ENCODE measurements at regions not wholly inside any gene's neighbourhood (a gene's known extent, or its start where the extent isn't known, plus 50 kb on each side); places are given as distances from the start of the nearest gene placed in this dataset.

- Histone ChIP-seq H3K36me3 (no peaks in the 10 kb centered on the region), H3K27me3 (no peaks in the 10 kb centered on the region), H3K4me3 (replicated peaks in 1 of 3) (no peak overlapping the region), H3K27ac (peak overlapping the region; percentile 17 to 53 (median 41)), H3K4me1 (peaks cover 22 to 34% of the 10 kb centered on the region in 2 donors), H3K9me3 (no peaks in the 10 kb centered on the region)
- TF ChIP-seq CTCF (IDR thresholded peaks at IDR 0.05) (no peak), POLR2A (IDR thresholded peaks at IDR 0.05) (no peak)
- intact Hi-C loops (cut with DNase I): no loop called here
- WGBS, 2 donors: 51 to 61% methylated on average over 7 of the region's 7 CpGs
- peak; percentile 49 to 54 for DNase-seq
Observed at GRCh38 chr2:38174646-38175423, 98.9 kb upstream of the CYP1B1 start.

- no peak for TF ChIP-seq CTCF (IDR thresholded peaks at IDR 0.05)
- no peak for TF ChIP-seq POLR2A (IDR thresholded peaks at IDR 0.05)
- H3K4me1 ChIP-seq: peaks cover 22 to 34% of the 10 kb centered on the region in 2 donors
- no peaks in the 10 kb centered on the region for H3K27me3 ChIP-seq
- intact Hi-C loops (cut with DNase I): no loop called here
- 91 to 94% methylated on average over 2 of the region's 2 CpGs for WGBS, 2 donors
- no peaks in the 10 kb centered on the region for H3K9me3 ChIP-seq
- H3K27ac ChIP-seq: peak overlapping the region in 2 of 3 donors; percentile 41 to 53
- no peak overlapping the region for H3K4me3 ChIP-seq (replicated peaks in 1 of 3)
- DNase-seq: no peak
- H3K36me3 ChIP-seq: no peaks in the 10 kb centered on the region
Observed at GRCh38 chr2:38174131-38174530, 98.2 kb upstream of the CYP1B1 start.

GRCh38 chr2:38173683-38174082 is 97.7 kb upstream of the CYP1B1 start:
- TF ChIP-seq POLR2A (IDR thresholded peaks at IDR 0.05): no peak
- no peak for TF ChIP-seq CTCF (IDR thresholded peaks at IDR 0.05)
- Histone ChIP-seq H3K4me3 (replicated peaks in 1 of 3) (no peak overlapping the region), H3K27me3 (no peaks in the 10 kb centered on the region), H3K27ac (peak overlapping the region in 1 of 3 donors; percentile 41), H3K36me3 (no peaks in the 10 kb centered on the region), H3K4me1 (peaks cover 17 to 30% of the 10 kb centered on the region in 2 donors), H3K9me3 (no peaks in the 10 kb centered on the region)
- no peak for DNase-seq
- 71 to 73% methylated on average over 4 of the region's 4 CpGs for WGBS, 2 donors
- intact Hi-C loops (cut with DNase I): no loop called here

DNA sequence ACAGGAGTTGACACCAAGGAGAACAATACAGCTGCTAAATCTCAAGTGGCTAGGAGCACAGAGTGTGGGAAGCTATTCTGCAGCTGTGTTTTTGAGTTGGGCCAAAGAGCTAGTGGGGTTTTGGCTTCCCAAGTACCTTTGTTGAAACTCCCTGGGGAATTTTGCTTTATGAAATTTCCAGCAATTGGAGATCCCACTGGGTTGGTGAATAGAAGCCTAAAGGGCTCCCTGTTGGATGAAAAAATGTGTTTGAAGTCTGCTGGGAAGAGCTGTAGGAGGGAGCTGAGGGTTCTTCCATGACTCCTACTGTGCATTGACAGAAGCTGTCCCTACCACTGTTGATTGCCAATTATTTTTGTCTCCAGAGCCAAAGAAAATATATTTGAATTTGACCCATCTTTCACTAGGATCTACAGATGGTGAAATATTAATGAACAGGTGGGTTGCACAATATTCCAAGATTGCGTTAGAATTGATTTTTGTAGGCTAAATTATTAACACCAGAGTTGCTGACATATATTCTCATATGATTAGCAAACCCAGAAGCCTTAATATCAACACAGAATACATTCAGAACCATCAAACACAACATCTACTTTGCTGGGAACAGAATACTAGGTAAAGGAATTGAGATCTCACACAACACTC is 95.4 kb upstream of the CYP1B1 start:
- DNase-seq: no peak
- Histone ChIP-seq H3K9me3 (no peaks in the 10 kb centered on the region), H3K27me3 (no peaks in the 10 kb centered on the region), H3K36me3 (no peaks in the 10 kb centered on the region), H3K4me3 (replicated peaks in 1 of 3) (no peak overlapping the region), H3K4me1 (peaks cover 11 to 14% of the 10 kb centered on the region in 2 donors), H3K27ac (no peak overlapping the region)
- WGBS, 2 donors: 84 to 92% methylated on average over 1 of the region's 1 CpG
- TF ChIP-seq POLR2A (IDR thresholded peaks at IDR 0.05) (no peak), CTCF (IDR thresholded peaks at IDR 0.05) (no peak)
- intact Hi-C loops (cut with DNase I): no loop called here

DNA sequence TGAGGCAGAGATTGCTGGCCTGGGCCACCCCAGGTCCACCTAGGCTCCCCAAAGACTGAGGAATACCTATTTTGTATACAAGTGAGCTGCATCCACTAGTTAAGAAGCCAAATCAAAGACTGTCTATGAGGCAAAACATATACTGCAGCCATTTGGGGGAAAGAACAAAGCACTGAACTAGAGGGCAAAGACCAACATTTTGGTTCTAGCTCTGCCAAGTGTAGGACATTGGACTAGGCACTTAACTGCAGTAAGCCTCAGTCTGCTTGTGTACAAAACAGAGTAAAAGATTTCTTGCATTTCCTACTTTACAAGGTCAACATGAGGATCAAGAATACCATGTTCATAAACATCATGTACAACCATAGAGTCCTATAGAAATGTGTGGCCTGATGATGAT is 94.8 kb upstream of the CYP1B1 start:
- TF ChIP-seq POLR2A (IDR thresholded peaks at IDR 0.05) (no peak), CTCF (IDR thresholded peaks at IDR 0.05) (no peak)
- Histone ChIP-seq H3K9me3 (no peaks in the 10 kb centered on the region), H3K27ac (no peak overlapping the region), H3K36me3 (no peaks in the 10 kb centered on the region), H3K4me1 (peaks cover 11 to 14% of the 10 kb centered on the region in 2 donors), H3K27me3 (no peaks in the 10 kb centered on the region), H3K4me3 (replicated peaks in 1 of 3) (no peak overlapping the region)
- DNase-seq: no peak
- intact Hi-C loops (cut with DNase I): no loop called here

Data from thyroid gland (tissue), 4 donors.